Common myeloid progenitor, CD34-positive (primary cell): ENCODE measurements at regions not wholly inside any gene's neighbourhood (a gene's known extent, or its start where the extent isn't known, plus 50 kb on each side); places are given as distances from the start of the nearest gene placed in this dataset.

Experiments used
- CTCF ChIA-PET: fragments of 350-600 bp; sonication (Branson Sonifier 250); formaldehyde crosslinking; loops from one replicate; lab custom pipeline; 2021; ENCODE audit warnings: antibody characterized with exemption; lab: Charles Lee
- POLR2A ChIA-PET: fragments of 350-600 bp; sonication (Branson Sonifier 250); formaldehyde crosslinking; loops from one replicate; lab custom pipeline; 2021; ENCODE audit warnings: antibody characterized with exemption; lab: Charles Lee
- DNase-seq, 3 donors: peaks; one replicate each; pipeline versions ENCODE4 v3.0.0 to v3.0.0-alpha.2; 2013
- H3K27ac ChIP-seq, 2 experiments: 1 replicate in 1 of 2; 2 replicates in 1 of 2; pipeline ENCODE4 v1.7.0; 2013; ENCODE audit warnings: inconsistent platforms in 2 of 2, low read length in 2 of 2, mild to moderate bottlenecking in 2 of 2, low read depth in 1 of 2, moderate library complexity in 1 of 2; ENCODE audit not compliant: severe bottlenecking in 2 of 2, insufficient read depth in 1 of 2, poor library complexity in 1 of 2
- H3K27me3 ChIP-seq, 5 experiments: replicated peaks in 2 of 5; 1 replicate in 3 of 5; 2 replicates in 2 of 5; pipeline versions ENCODE4 v1.6.1 to v1.7.0; 2013; ENCODE audit warnings: low read length in 4 of 5, mild to moderate bottlenecking in 2 of 5, moderate library complexity in 2 of 5, inconsistent platforms in 1 of 5; ENCODE audit not compliant: insufficient read depth in 5 of 5, control insufficient read depth in 4 of 5
- H3K36me3 ChIP-seq, 4 experiments: 1 replicate in 2 of 4; 2 replicates in 2 of 4; pipeline versions ENCODE4 v1.6.1 to v1.7.0; 2013; ENCODE audit warnings: low read length in 3 of 4, control low read depth in 1 of 4, mild to moderate bottlenecking in 1 of 4; ENCODE audit not compliant: control insufficient read depth in 4 of 4, insufficient read depth in 4 of 4
- H3K4me1 ChIP-seq, 4 experiments: 1 replicate in 3 of 4; 2 replicates in 1 of 4; pipeline versions ENCODE4 v1.6.1 to v1.7.1; 2013; ENCODE audit warnings: low read length in 3 of 4, mild to moderate bottlenecking in 3 of 4, control low read depth in 1 of 4, inconsistent platforms in 1 of 4, moderate library complexity in 1 of 4; ENCODE audit not compliant: control insufficient read depth in 4 of 4, insufficient read depth in 4 of 4; ENCODE audit errors: control extremely low read depth in 1 of 4
- H3K4me3 ChIP-seq, 7 experiments: 1 replicate in 4 of 7; 2 replicates in 3 of 7; pipeline versions ENCODE4 v1.5.1 to v1.7.0; 2013; ENCODE audit warnings: mild to moderate bottlenecking in 7 of 7, low read length in 6 of 7, moderate library complexity in 6 of 7, inconsistent platforms in 2 of 7, low read depth in 2 of 7, control low read depth in 1 of 7; ENCODE audit not compliant: insufficient read depth in 4 of 7, control insufficient read depth in 1 of 7; ENCODE audit errors: extremely low read depth in 1 of 7
- H3K9me3 ChIP-seq, 5 experiments: 1 replicate in 4 of 5; 2 replicates in 1 of 5; pipeline versions ENCODE4 v1.6.1 to v1.7.1; 2013; ENCODE audit warnings: low read length in 4 of 5, mild to moderate bottlenecking in 2 of 5, inconsistent platforms in 1 of 5, low read depth in 1 of 5, moderate library complexity in 1 of 5; ENCODE audit not compliant: control insufficient read depth in 4 of 5, insufficient read depth in 2 of 5; ENCODE audit errors: control extremely low read depth in 1 of 5
- WGBS: methylation state at CpG from one replicate; pipeline ENCODE4 v1.1.5; 2013; ENCODE audit not compliant: insufficient coverage; 5-methylcytosine and 5-hydroxymethylcytosine counted together

- no CpG with 5 or more reads among the region's 1 CpG for WGBS
- ChIA-PET CTCF (no interaction called here), POLR2A (no interaction called here)
- DNase-seq = no peak
- Histone ChIP-seq H3K4me1 (no peaks in the 10 kb centered on the region), H3K27me3 (no peaks in the 10 kb centered on the region), H3K27ac (no peak overlapping the region), H3K36me3 (no peaks in the 10 kb centered on the region), H3K4me3 (no peak overlapping the region), H3K9me3 (no peaks in the 10 kb centered on the region)
Observed at GRCh38 chr13:37216331-37216730, 110.9 kb upstream of the CSNK1A1L start.

GRCh38 chr13:37212826-37213225 lies 107.4 kb upstream of the CSNK1A1L start:
- ChIA-PET CTCF (no interaction called here), POLR2A (no interaction called here)
- no peaks in the 10 kb centered on the region for H3K36me3 ChIP-seq
- WGBS = no CpG with 5 or more reads among the region's 2 CpGs
- no peak overlapping the region for H3K4me3 ChIP-seq
- H3K9me3 ChIP-seq = no peaks in the 10 kb centered on the region
- H3K27ac ChIP-seq = no peak overlapping the region
- DNase-seq = no peak
- no peaks in the 10 kb centered on the region for H3K4me1 ChIP-seq
- H3K27me3 ChIP-seq = no peaks in the 10 kb centered on the region

GRCh38 chr13:37211487-37211886 lies 106.0 kb upstream of the CSNK1A1L start:
- no peaks in the 10 kb centered on the region for H3K4me1 ChIP-seq
- H3K27ac ChIP-seq = no peak overlapping the region
- no peaks in the 10 kb centered on the region for H3K36me3 ChIP-seq
- WGBS = 86% methylated on average over 5 of the region's 7 CpGs
- H3K9me3 ChIP-seq = no peaks in the 10 kb centered on the region
- ChIA-PET POLR2A (no interaction called here), CTCF (no interaction called here)
- H3K27me3 ChIP-seq = no peaks in the 10 kb centered on the region
- no peak overlapping the region for H3K4me3 ChIP-seq
- DNase-seq = no peak

GRCh38 chr13:37209621-37210580 lies 104.4 kb upstream of the CSNK1A1L start:
- Histone ChIP-seq H3K27ac (no peak overlapping the region), H3K4me3 (no peak overlapping the region), H3K27me3 (no peaks in the 10 kb centered on the region), H3K9me3 (no peaks in the 10 kb centered on the region), H3K4me1 (no peaks in the 10 kb centered on the region), H3K36me3 (no peaks in the 10 kb centered on the region)
- CTCF ChIA-PET = no interaction called here
- no peak for DNase-seq
- POLR2A ChIA-PET = no interaction called here
- WGBS = no CpG with 5 or more reads among the region's 4 CpGs

GRCh38 chr13:37207691-37208451 lies 102.4 kb upstream of the CSNK1A1L start:
- no peak overlapping the region for H3K4me3 ChIP-seq
- no peaks in the 10 kb centered on the region for H3K4me1 ChIP-seq
- no peaks in the 10 kb centered on the region for H3K27me3 ChIP-seq
- no CpG with 5 or more reads among the region's 4 CpGs for WGBS
- H3K36me3 ChIP-seq = no peaks in the 10 kb centered on the region
- ChIA-PET POLR2A (no interaction called here), CTCF (no interaction called here)
- no peak for DNase-seq
- H3K27ac ChIP-seq = no peak overlapping the region
- H3K9me3 ChIP-seq = no peaks in the 10 kb centered on the region

- H3K27me3 ChIP-seq = no peaks in the 10 kb centered on the region
- WGBS = no CpG with 5 or more reads among the region's 2 CpGs
- no peaks in the 10 kb centered on the region for H3K36me3 ChIP-seq
- DNase-seq = no peak
- H3K4me3 ChIP-seq = no peak overlapping the region
- no peaks in the 10 kb centered on the region for H3K4me1 ChIP-seq
- CTCF ChIA-PET = no interaction called here
- POLR2A ChIA-PET = no interaction called here
- H3K9me3 ChIP-seq = no peaks in the 10 kb centered on the region
- no peak overlapping the region for H3K27ac ChIP-seq
Observed at GRCh38 chr13:37202264-37202663, 96.8 kb upstream of the CSNK1A1L start.

- 100% methylated on average over 3 of the region's 5 CpGs for WGBS
- POLR2A ChIA-PET = no interaction called here
Observed at GRCh38 chr13:37201081-37201480, 95.6 kb upstream of the CSNK1A1L start.

More at GRCh38 chr13:37201081-37201480, 95.6 kb upstream of the CSNK1A1L start:
- Histone ChIP-seq H3K9me3 (no peaks in the 10 kb centered on the region), H3K36me3 (no peaks in the 10 kb centered on the region), H3K27me3 (no peaks in the 10 kb centered on the region), H3K4me3 (no peak overlapping the region), H3K4me1 (no peaks in the 10 kb centered on the region), H3K27ac (no peak overlapping the region)
- DNase-seq = no peak
- CTCF ChIA-PET = no interaction called here
